GM12872 (cell line): ENCODE measurements at regions not wholly inside any gene's neighbourhood (a gene's known extent, or its start where the extent isn't known, plus 50 kb on each side); places are given as distances from the start of the nearest gene placed in this dataset.

Experiments used
- CTCF ChIP-seq: IDR thresholded peaks from 3 replicates; pipeline ENCODE4 v1.5.1; 2011; ENCODE audit warnings: low read depth, mild to moderate bottlenecking, low read length, moderate library complexity; ENCODE audit not compliant: insufficient read depth

GRCh38 chr7:109206196-109206595 is 636.5 kb downstream of the DNAJB9 start:
- TF ChIP-seq CTCF: peak; percentile 24; the same call in 1 of the 3 replicates

- no peak for TF ChIP-seq CTCF
These were observed 643.4 kb downstream of the DNAJB9 start for GRCh38 chr7:109213081-109213480.

GRCh38 chr7:109215341-109215740 is 645.7 kb downstream of the DNAJB9 start:
- no peak for TF ChIP-seq CTCF

- TF ChIP-seq CTCF: no peak
These were observed 654.4 kb downstream of the DNAJB9 start for GRCh38 chr7:109224100-109224499.

GRCh38 chr7:109226699-109227098 is 657.0 kb downstream of the DNAJB9 start:
- TF ChIP-seq CTCF: no peak

- TF ChIP-seq CTCF: no peak
These were observed 665.6 kb downstream of the DNAJB9 start for GRCh38 chr7:109235316-109235715.

- no peak for TF ChIP-seq CTCF
These were observed 676.8 kb downstream of the DNAJB9 start for GRCh38 chr7:109246330-109247077.
